RWPE2 (cell line): ENCODE measurements at regions not wholly inside any gene's neighbourhood (a gene's known extent, or its start where the extent isn't known, plus 50 kb on each side); places are given as distances from the start of the nearest gene placed in this dataset.
"Not testable (repeated sequence)": the region's sequence is repeated elsewhere in the genome, so short reads cannot be mapped to it uniquely, and the experiment has no call there.

Experiments used
- ATAC-seq: fragments of 200-7000 bp; cut with Tn5 transposase; 3 replicates; pipeline ENCODE4 v1.9.1; 2021; ENCODE audit warnings: low read depth
- DNase-seq: peaks from one replicate; pipeline ENCODE4 v3.0.0-alpha.2; 2020; ENCODE audit warnings: low spot score
- H3K27ac ChIP-seq: fragments of 450-650 bp; 2 replicates; pipeline ENCODE4 v1.5.1; 2017; ENCODE audit warnings: mild to moderate bottlenecking; ENCODE audit not compliant: poor library complexity, severe bottlenecking
- H3K27me3 ChIP-seq: fragments of 250-450 bp; sonication (Bioruptor Pico); 2 replicates; pipeline ENCODE4 v1.5.1; 2021; ENCODE audit warnings: mild to moderate bottlenecking, moderate library complexity; ENCODE audit not compliant: insufficient read depth, poor library complexity, severe bottlenecking
- H3K36me3 ChIP-seq: fragments of 250-450 bp; sonication (Bioruptor Pico); 2 replicates; pipeline ENCODE4 v1.5.1; 2020; ENCODE audit warnings: low read depth, mild to moderate bottlenecking, moderate library complexity
- H3K4me1 ChIP-seq: fragments of 250-450 bp; sonication (Bioruptor Pico); 2 replicates; pipeline ENCODE4 v1.5.1; 2021; ENCODE audit warnings: mild to moderate bottlenecking, moderate library complexity; ENCODE audit not compliant: insufficient read depth, poor library complexity, severe bottlenecking
- H3K4me3 ChIP-seq: fragments of 250-450 bp; sonication (Bioruptor Pico); 2 replicates; pipeline ENCODE4 v1.5.1; 2021; ENCODE audit warnings: mild to moderate bottlenecking, moderate library complexity; ENCODE audit not compliant: severe bottlenecking
- H3K9me3 ChIP-seq: fragments of 250-450 bp; sonication (Bioruptor Pico); 2 replicates; pipeline ENCODE4 v1.5.1; 2021; ENCODE audit warnings: mild to moderate bottlenecking, moderate library complexity; ENCODE audit not compliant: severe bottlenecking
- TF ChIP-seq, protein P1 (sequence below): fragments of 450-650 bp; IDR thresholded peaks from one replicate; pipeline ENCODE4 v1.5.1; 2017; ENCODE audit warnings: mild to moderate bottlenecking, moderate library complexity; ENCODE audit not compliant: poor library complexity, severe bottlenecking

DNA sequence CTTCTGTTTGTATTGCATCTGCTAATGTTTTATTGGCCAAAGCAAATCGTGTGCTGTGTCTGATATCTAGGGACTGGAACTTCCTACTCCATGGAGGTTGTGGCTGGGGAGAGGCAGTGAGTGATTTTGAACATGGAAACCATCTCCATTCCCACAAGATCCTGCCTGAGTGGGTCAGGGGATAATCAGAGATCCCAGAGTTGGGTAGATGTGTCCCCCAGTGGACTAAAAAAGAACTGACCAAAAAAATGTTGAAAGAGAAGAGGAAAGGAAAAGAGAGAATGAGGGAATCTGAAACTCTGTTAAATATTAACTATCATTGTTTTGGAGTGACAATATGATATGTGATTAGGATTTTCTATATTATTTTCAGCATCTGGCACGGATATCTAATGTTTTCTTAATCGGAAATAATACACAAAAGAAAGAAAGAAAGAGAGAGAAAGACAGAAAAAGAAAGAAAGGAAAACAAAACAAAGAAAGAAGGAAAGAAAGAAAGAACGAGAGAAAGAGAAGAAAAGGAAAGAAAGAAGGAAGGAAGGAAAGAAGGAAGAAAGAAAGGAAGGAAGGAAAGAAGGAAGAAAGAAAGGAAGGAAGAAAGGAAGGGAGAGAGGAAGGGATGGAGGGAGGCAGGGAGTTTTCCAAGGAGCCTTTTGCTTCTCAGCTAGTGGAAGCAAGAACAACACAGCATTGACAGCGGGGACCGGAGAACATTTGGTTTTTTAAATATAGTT, 638.5 kb downstream of the CCSER2 start:
- ATAC-seq (no peak), DNase-seq (no peak)
- Histone ChIP-seq H3K27ac (no peak overlapping the region), H3K4me3 (no peak overlapping the region), H3K9me3 (no peaks in the 10 kb centered on the region), H3K27me3 (no peaks in the 10 kb centered on the region), H3K36me3 (no peaks in the 10 kb centered on the region), H3K4me1 (no peaks in the 10 kb centered on the region)
- TF ChIP-seq, protein P1, sequence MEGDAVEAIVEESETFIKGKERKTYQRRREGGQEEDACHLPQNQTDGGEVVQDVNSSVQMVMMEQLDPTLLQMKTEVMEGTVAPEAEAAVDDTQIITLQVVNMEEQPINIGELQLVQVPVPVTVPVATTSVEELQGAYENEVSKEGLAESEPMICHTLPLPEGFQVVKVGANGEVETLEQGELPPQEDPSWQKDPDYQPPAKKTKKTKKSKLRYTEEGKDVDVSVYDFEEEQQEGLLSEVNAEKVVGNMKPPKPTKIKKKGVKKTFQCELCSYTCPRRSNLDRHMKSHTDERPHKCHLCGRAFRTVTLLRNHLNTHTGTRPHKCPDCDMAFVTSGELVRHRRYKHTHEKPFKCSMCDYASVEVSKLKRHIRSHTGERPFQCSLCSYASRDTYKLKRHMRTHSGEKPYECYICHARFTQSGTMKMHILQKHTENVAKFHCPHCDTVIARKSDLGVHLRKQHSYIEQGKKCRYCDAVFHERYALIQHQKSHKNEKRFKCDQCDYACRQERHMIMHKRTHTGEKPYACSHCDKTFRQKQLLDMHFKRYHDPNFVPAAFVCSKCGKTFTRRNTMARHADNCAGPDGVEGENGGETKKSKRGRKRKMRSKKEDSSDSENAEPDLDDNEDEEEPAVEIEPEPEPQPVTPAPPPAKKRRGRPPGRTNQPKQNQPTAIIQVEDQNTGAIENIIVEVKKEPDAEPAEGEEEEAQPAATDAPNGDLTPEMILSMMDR, result no peak

DNA sequence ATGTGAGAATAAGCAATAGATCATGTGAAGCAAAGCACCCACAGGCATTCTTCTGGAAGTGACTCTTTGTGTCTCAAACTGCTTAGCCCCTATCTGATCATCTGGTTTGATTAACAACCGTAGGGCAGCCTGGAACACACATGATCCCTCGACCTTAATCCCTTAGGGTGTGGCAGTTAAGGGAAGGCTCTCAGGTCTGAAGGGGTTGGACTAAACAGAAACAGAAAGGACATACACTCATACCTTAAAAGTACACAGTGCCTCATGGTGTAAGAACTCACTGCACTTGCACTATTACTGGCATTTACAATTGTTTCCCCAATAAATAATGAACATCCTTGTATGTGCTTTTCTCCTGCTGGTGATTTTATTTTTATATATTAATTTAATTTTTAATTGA, 640.9 kb downstream of the CCSER2 start:
- not testable (repeated sequence) for DNase-seq, H3K4me1 ChIP-seq, H3K27ac ChIP-seq, ATAC-seq, H3K4me3 ChIP-seq, H3K27me3 ChIP-seq, H3K9me3 ChIP-seq, H3K36me3 ChIP-seq

GRCh38 chr10:84987039-84987438, 658.6 kb downstream of the CCSER2 start:
- ATAC-seq (no peak), DNase-seq (no peak)
- H3K27me3 ChIP-seq, result no peaks in the 10 kb centered on the region
- H3K9me3 ChIP-seq, result no peaks in the 10 kb centered on the region
- no peak overlapping the region for H3K4me3 ChIP-seq
- no peaks in the 10 kb centered on the region for H3K36me3 ChIP-seq
- H3K4me1 ChIP-seq, result no peaks in the 10 kb centered on the region
- H3K27ac ChIP-seq, result no peak overlapping the region
- TF ChIP-seq, protein P1, result no peak

- TF ChIP-seq, protein P1, result no peak
- no peak for ATAC-seq
- H3K27ac ChIP-seq, result no peak overlapping the region
- no peak overlapping the region for H3K4me3 ChIP-seq
- H3K36me3 ChIP-seq, result no peaks in the 10 kb centered on the region
- H3K4me1 ChIP-seq, result no peaks in the 10 kb centered on the region
- H3K27me3 ChIP-seq, result no peaks in the 10 kb centered on the region
- no peaks in the 10 kb centered on the region for H3K9me3 ChIP-seq
- no peak for DNase-seq
Measured at GRCh38 chr10:84988011-84988410, 659.6 kb downstream of the CCSER2 start.

DNA sequence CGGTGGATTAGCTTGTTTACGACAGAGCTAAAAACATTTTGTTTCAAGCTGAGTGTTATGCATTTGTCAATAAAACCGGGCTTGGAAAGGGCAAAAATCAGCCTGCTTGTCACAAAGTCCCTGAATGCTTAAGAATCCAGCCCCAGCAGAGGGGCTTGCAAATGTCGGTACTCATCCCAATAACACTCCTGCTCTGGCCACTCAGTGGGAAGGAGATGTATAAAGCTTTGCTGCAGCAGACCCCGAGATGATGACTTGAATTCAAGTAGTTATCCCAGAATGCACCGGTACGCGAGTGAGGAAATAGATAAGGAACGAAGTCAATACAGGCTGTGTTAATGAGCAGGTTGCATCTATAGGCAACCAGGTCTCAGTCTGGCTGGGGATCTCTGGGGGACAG, 662.3 kb downstream of the CCSER2 start:
- TF ChIP-seq, protein P1, result no peak
- Histone ChIP-seq H3K36me3 (no peaks in the 10 kb centered on the region), H3K4me3 (no peak overlapping the region), H3K27me3 (no peaks in the 10 kb centered on the region), H3K27ac (no peak overlapping the region), H3K9me3 (no peaks in the 10 kb centered on the region), H3K4me1 (no peaks in the 10 kb centered on the region)
- ATAC-seq (no peak), DNase-seq (no peak)
